H1 (cell line): ENCODE measurements at regions not wholly inside any gene's neighbourhood (a gene's known extent, or its start where the extent isn't known, plus 50 kb on each side); places are given as distances from the start of the nearest gene placed in this dataset.

Experiments used
- BCL11A ChIP-seq, 2 experiments: IDR thresholded peaks; one replicate each; pipeline ENCODE4 v1.6.1; 2011; ENCODE audit warnings: low read depth in 2 of 2, low read length in 2 of 2, mild to moderate bottlenecking in 2 of 2
- CHD7 ChIP-seq: fragments of 300-600 bp; sonication (generic); IDR thresholded peaks from 2 replicates; pipeline ENCODE4 v1.7.1; 2012; ENCODE audit warnings: low read length, moderate library complexity, mild to moderate bottlenecking, inconsistent platforms; ENCODE audit not compliant: insufficient replicate concordance
- EGR1 ChIP-seq: IDR thresholded peaks from 2 replicates; pipeline ENCODE4 v1.6.1; 2011; ENCODE audit warnings: low read depth, low read length, borderline replicate concordance

GRCh38 chr21:16563116-16563515 lies 833.3 kb downstream of the USP25 start (continued):
- TF ChIP-seq CHD7 (no peak), BCL11A (IDR thresholded peaks at IDR 0.05; ENCODE audit: low read depth in 2 of 2, low read length in 2 of 2) (no peak), EGR1 (no peak)
